ENCODE measurements at regions not wholly inside any gene's neighbourhood (a gene's known extent, or its start where the extent isn't known, plus 50 kb on each side); places are given as distances from the start of the nearest gene placed in this dataset.

GRCh38 chr15:35290301-35290721, 205.2 kb upstream of the NANOGP8 start:
- peak; percentile 60 for DNase-seq
- Histone ChIP-seq H3K36me3 (no peaks in the 10 kb centered on the region), H3K4me1 (peaks cover 49% of the 10 kb centered on the region), H3K4me3 (ENCODE audit: low read depth, low read length) (no peak overlapping the region), H3K27me3 (no peaks in the 10 kb centered on the region), H3K9me3 (no peaks in the 10 kb centered on the region)
- no peak for TF ChIP-seq CTCF (IDR thresholded peaks at IDR 0.05; ENCODE audit: low read depth, low read length)

- peak; percentile 30 for DNase-seq
- H3K9me3 ChIP-seq = no peaks in the 10 kb centered on the region
- H3K4me3 ChIP-seq (ENCODE audit: low read depth, low read length) = 0 out of 2 replicates have a peak overlapping the region, but pooled peaks have one; percentile 27
- H3K36me3 ChIP-seq = no peaks in the 10 kb centered on the region
- peaks cover 44% of the 10 kb centered on the region for H3K4me1 ChIP-seq
- TF ChIP-seq CTCF (IDR thresholded peaks at IDR 0.05; ENCODE audit: low read depth, low read length) = peak; percentile 88
- no peaks in the 10 kb centered on the region for H3K27me3 ChIP-seq
Measured at GRCh38 chr15:35289024-35289617, 204.0 kb upstream of the NANOGP8 start.

GRCh38 chr15:35288580-35288979, 203.5 kb upstream of the NANOGP8 start:
- DNase-seq = peak; percentile 68
- peaks cover 39% of the 10 kb centered on the region for H3K4me1 ChIP-seq
- H3K36me3 ChIP-seq = no peaks in the 10 kb centered on the region
- no peaks in the 10 kb centered on the region for H3K9me3 ChIP-seq
- peak overlapping the region; percentile 27 for H3K4me3 ChIP-seq (ENCODE audit: low read depth, low read length)
- no peak for TF ChIP-seq CTCF (IDR thresholded peaks at IDR 0.05; ENCODE audit: low read depth, low read length)
- H3K27me3 ChIP-seq = no peaks in the 10 kb centered on the region

- Histone ChIP-seq H3K4me1 (peaks cover 28% of the 10 kb centered on the region), H3K9me3 (no peaks in the 10 kb centered on the region), H3K36me3 (no peaks in the 10 kb centered on the region), H3K4me3 (ENCODE audit: low read depth, low read length) (no peak overlapping the region), H3K27me3 (no peaks in the 10 kb centered on the region)
- TF ChIP-seq CTCF (IDR thresholded peaks at IDR 0.05; ENCODE audit: low read depth, low read length) = no peak
- no peak for DNase-seq
Measured at GRCh38 chr15:35286721-35287120, 201.6 kb upstream of the NANOGP8 start.

- Histone ChIP-seq H3K36me3 (no peaks in the 10 kb centered on the region), H3K9me3 (no peaks in the 10 kb centered on the region), H3K27me3 (no peaks in the 10 kb centered on the region), H3K4me3 (ENCODE audit: low read depth, low read length) (no peak overlapping the region), H3K4me1 (peaks cover 17% of the 10 kb centered on the region)
- no peak for DNase-seq
- no peak for TF ChIP-seq CTCF (IDR thresholded peaks at IDR 0.05; ENCODE audit: low read depth, low read length)
Measured at GRCh38 chr15:35282965-35283496, 197.9 kb upstream of the NANOGP8 start.

- no peak for DNase-seq
- peaks cover 4% of the 10 kb centered on the region; the same call in 1 of the 2 replicates for H3K9me3 ChIP-seq
- no peaks in the 10 kb centered on the region for H3K27me3 ChIP-seq
- H3K4me1 ChIP-seq = peaks cover 6% of the 10 kb centered on the region
- TF ChIP-seq CTCF (IDR thresholded peaks at IDR 0.05; ENCODE audit: low read depth, low read length) = no peak
- no peak overlapping the region for H3K4me3 ChIP-seq (ENCODE audit: low read depth, low read length)
- H3K36me3 ChIP-seq = no peaks in the 10 kb centered on the region
Measured at GRCh38 chr15:35281515-35281914, 196.4 kb upstream of the NANOGP8 start.
